HL-60/S4 (cell line): ENCODE measurements at regions not wholly inside any gene's neighbourhood (a gene's known extent, or its start where the extent isn't known, plus 50 kb on each side); places are given as distances from the start of the nearest gene placed in this dataset.

Source experiments
- in situ Hi-C: fragments of 300-500 bp; cut with MboI; formaldehyde crosslinking; loops from 2 replicates; pipeline ENCODE4 v1.14.3; 2022; ENCODE audit warnings: low sequenced_read_pairs

GRCh38 chr7:95672434-95672833 lies 76.1 kb upstream of the PDK4 start:
- in situ Hi-C loops, result no loop called here

- in situ Hi-C loops, result no loop called here
Observed at GRCh38 chr7:95669513-95669912, 73.2 kb upstream of the PDK4 start.

GRCh38 chr7:95668504-95669018 lies 72.2 kb upstream of the PDK4 start:
- in situ Hi-C loops, result no loop called here

- in situ Hi-C loops, result no loop called here
Observed at GRCh38 chr7:95662987-95663386, 66.7 kb upstream of the PDK4 start.

- in situ Hi-C loops, result no loop called here
Observed at GRCh38 chr7:95660023-95660434, 63.7 kb upstream of the PDK4 start.

- in situ Hi-C loops, result no loop called here
Observed at GRCh38 chr7:95658676-95659075, 62.4 kb upstream of the PDK4 start.

- in situ Hi-C loops, result no loop called here
Observed at GRCh38 chr7:95649546-95649945, 53.2 kb upstream of the PDK4 start.

- in situ Hi-C loops, result no loop called here
Observed at GRCh38 chr7:95646350-95646749, 50.0 kb upstream of the PDK4 start.
